Stimulated activated CD8-positive, alpha-beta memory T cell treated with anti-CD3 and anti-CD28 coated beads, Interleukin-12 subunit alpha, Interleukin-12 subunit beta, amount 100 ng/mL, for 4 hours (primary cell): ENCODE measurements at regions not wholly inside any gene's neighbourhood (a gene's known extent, or its start where the extent isn't known, plus 50 kb on each side); places are given as distances from the start of the nearest gene placed in this dataset.
"Not testable (repeated sequence)": the region's sequence is repeated elsewhere in the genome, so short reads cannot be mapped to it uniquely, and the experiment has no call there.

Experiments
- DNase-seq: peaks from one replicate; pipeline ENCODE4 v3.0.0-alpha.2; 2020; ENCODE audit warnings: low read depth

- no peak for DNase-seq
These were observed 316.6 kb upstream of the NCKAP5 start for GRCh38 chr2:133884739-133885381.

DNA sequence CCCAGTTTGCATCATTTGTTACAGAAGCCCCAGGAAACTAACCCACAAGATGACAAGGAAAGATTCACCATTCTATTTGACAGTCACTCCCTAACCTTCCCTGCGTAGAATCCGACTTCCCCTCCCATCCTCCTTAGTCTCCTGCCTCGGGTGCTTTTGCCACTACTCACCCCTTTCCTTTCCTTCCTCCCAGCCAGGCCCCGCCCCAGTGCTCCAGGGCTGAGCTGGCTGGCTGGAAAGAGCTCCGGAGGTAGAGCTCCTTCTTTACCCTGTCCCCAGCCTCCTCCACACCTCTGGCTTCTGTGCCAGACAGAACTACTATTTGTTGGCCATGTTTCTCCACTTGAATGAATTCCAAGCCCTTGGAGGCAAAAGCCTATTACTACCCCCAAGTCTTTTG, 317.6 kb upstream of the NCKAP5 start:
- no peak for DNase-seq

DNA sequence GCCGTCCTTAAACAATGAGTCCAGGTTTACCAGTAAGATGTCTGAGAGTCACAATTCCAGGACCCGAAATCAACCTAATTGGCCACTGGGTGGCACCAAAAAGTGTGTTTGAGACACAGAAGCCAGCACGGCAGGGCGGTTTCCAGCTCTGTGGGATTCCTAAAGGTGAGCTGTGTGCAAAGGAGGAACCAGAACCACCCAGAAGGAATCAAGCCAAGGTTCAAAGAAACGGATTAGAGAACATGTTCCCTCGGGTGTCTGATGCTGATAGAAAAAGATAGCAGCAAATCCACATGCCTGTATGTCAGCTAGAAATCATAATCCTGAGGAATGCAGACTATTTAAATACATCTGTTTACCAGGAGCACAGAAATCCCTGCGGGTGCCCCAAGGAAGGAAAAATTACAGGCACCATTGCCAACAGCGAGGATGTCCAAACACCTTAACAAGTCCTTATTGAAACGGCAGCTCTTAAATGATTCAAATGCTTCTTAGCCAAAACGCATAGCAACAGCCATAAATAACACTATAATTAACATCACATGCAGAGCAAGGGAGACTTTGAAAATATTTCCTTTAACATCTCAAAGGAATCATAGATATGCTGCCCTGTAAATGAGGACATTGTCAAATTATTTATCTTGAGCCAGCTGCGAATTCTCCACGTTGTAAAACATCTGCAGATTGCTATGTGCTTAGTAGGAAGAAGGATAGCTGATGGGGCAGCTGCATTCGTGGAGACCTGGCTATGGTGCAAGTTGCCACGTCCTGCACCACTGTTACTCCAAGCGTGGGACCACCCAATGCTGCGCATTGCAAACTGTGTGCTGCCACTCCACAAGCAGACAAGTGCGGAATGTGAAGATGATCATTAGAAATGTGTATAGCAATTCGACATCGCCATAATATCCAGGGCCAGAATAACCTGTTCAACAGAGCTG, 318.7 kb upstream of the NCKAP5 start:
- no peak for DNase-seq

- DNase-seq, result no peak
These were observed 319.4 kb upstream of the NCKAP5 start for GRCh38 chr2:133887676-133888040.

- no peak for DNase-seq
These were observed 319.8 kb upstream of the NCKAP5 start for GRCh38 chr2:133888107-133888506.

GRCh38 chr2:133888621-133889219, 320.5 kb upstream of the NCKAP5 start:
- DNase-seq, result no peak

- no peak for DNase-seq
These were observed 324.2 kb upstream of the NCKAP5 start for GRCh38 chr2:133892352-133892913.

DNA sequence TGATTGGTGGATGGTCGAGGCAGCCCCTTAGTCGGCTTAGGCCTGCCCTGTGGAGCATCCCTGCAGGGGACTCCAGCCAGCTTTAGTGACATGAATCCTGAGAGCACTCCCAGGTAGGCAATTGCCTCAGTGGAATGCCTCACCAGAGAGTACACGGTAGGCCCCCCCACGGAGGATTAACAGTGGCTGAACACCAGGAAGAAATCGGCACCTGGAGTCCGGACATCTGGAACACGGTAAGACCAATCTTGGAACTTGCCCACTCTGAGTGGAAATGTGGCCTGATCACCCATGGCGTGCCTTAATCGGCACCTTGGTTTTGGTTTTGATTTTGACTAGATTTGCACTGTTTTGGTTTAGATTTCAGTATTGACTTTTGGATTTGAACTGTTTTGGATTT, 326.2 kb upstream of the NCKAP5 start:
- DNase-seq, result no peak

DNA sequence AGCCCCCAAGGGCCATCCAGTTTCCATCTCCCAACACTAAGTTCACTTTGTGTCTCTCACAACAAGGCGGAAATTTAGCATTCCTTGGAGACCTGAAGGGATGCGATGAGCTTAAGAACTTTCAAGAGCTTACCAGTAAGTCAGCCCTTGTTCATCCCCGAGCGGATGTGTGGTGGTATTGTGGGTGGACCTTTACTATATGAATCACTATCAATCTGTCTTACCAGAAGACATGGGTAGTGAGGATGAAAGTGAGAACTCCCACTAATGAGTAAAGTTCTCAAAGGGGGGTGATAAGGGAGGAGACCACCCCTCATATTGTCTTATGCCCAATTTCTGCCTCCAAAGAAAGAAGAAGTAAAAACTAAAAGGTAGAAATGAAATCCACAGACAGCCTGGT, 329.6 kb upstream of the NCKAP5 start:
- DNase-seq, result not testable (repeated sequence)

DNA sequence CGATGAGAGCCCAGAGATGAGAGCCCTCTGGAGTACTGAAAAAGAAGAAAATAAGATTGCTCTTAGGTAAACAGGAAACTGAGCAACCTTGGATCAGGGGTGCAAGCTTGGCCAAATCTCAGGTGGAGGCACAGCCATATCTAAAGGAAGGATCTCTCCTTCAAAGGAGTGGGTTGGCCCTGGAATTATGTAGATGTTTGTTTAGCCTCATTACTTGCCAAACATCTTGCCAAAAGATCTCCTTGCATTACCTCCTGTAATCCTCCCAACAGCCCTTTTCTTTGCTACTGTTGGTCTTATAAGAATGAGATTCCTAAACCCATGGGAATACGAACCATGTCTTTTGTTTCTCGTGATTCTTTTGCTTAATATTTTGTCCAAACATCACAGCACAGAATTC, 332.6 kb upstream of the NCKAP5 start:
- no peak for DNase-seq

DNA sequence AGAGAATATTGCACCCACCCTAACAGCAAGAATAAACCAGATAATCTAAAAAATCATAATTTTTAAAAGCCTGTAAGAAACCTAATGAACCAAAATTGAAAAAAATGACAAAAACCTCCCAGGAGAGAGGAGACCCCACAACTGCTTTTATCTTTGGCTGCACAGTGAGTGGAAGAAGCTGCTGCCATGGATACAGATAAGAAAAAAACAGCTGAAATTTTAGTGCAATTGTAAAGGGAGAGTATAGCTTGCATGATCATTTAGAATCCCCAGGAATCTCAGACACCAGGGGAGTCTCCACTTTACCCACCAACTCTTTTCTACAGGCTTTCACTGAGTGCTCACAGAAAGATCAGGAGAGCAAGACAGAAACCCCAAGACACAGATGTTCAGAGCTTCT, 338.1 kb upstream of the NCKAP5 start:
- no peak for DNase-seq

DNA sequence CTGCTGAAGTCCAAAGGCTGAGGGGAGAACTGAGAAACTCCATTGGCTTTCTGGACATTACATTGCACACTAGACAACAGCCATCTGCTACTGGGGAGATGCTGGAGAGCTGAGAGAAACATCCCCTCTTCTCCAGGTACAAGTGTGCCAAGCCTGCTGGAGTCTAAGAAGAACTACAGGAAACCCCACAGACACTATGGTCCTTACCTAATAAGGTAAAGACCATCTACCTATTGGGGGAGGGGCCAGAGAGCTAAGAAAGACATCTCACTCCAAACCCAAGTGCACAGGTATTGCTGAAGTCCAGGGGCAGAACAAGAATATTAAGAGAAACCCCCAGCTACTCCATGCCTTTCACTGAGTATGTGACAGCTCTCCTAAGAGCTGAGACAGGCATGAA, 338.7 kb upstream of the NCKAP5 start:
- DNase-seq, result no peak

DNA sequence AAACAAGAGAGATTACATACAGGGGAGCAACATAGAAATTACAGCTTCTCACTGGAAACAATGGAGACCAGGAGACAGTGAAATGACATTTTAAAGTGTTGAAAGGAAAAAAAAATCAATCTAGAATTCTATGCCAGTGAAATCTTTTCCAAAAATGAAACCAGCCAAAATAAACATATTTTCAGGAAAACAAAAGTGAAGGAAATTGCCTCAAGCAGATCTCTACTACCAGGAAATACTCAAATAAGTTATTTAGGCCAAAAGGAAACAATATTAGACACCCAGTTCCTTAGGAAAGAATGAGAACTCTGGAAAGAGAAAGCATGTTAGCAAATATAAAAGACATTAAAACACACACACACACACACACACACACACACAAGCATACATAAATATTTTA, 339.9 kb upstream of the NCKAP5 start:
- no peak for DNase-seq

DNA sequence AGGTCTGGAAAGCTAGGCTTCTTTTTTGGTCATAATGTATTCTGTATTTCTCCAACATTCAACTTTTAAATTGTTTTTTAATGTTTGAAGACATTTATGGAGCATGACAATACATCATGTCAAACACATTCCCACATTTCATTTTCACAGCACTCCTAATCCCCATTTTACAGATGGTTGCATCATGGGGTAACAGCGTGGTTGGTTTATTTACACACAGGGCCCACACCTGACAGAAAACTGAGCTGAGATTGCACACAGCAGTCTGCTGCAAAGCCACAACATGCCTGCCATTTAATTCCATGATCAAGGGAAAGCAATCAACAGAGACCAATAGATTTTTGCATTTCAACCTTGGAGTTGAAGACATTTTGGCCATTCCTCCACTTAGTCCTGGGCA, 335.7 kb upstream of the MGAT5 start:
- DNase-seq, result no peak

DNA sequence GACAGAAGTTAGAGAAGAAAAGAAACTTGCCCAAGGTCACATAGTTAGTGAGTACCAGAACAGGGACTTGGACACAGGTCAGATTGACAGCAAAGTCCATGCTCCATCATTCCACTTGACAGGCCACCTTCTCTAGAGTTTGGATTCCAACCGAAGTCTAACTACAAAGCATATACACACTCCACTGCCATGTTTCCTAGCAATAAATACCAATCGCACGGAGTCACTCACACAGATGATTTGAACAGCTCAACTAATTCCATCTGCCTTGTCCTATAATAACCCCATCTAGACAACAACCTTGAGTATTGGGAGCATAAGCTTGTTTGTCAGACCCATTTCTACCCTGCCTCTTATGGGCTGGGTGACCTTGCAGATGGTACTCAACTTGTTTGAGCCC, 334.6 kb upstream of the MGAT5 start:
- no peak for DNase-seq

GRCh38 chr2:133927894-133928293, 326.0 kb upstream of the MGAT5 start:
- no peak for DNase-seq

DNA sequence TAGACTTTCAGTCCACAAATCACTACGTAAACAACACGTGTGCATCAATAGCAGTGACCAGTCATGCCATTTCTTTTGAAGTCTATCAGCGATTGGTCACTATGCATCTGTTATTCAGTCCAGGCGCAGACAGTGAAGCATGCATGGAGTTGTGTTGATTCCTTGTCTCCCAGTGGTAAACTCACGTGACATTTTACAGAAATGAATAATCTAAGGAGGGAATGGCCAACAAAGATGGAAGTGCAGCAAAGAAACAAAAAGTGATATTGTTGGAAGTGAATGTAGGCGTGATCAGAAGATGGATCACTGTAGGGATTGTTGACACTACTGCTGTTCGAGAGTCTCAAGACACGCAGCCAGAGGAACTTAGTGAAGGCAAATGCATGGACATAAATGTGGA, 317.8 kb upstream of the MGAT5 start:
- no peak for DNase-seq

DNA sequence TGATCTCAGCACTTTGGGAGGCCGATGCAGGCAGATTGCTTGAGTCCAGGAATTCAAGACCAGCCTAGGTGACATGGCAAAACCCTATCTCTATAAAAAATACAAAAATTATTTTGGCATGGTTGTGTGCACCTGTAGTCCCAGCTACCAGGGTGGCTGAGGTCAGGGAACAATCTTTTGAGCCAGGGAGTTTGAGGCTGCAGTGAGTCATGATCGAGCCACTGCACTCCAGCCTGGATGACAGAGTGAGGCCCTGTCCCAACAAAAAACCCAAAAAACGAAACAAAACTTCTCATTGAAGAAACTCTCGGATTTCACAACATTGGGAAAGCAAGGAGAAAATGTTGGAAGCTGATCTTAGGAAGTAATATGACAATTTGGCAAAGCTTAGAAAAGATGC, 317.3 kb upstream of the MGAT5 start:
- DNase-seq, result no peak

- no peak for DNase-seq
These were observed 316.2 kb upstream of the MGAT5 start for GRCh38 chr2:133937669-133938068.

GRCh38 chr2:133940134-133940533, 313.7 kb upstream of the MGAT5 start:
- no peak for DNase-seq

GRCh38 chr2:133941666-133942065, 312.2 kb upstream of the MGAT5 start:
- no peak for DNase-seq

- no peak for DNase-seq
These were observed 311.5 kb upstream of the MGAT5 start for GRCh38 chr2:133942398-133942797.

DNA sequence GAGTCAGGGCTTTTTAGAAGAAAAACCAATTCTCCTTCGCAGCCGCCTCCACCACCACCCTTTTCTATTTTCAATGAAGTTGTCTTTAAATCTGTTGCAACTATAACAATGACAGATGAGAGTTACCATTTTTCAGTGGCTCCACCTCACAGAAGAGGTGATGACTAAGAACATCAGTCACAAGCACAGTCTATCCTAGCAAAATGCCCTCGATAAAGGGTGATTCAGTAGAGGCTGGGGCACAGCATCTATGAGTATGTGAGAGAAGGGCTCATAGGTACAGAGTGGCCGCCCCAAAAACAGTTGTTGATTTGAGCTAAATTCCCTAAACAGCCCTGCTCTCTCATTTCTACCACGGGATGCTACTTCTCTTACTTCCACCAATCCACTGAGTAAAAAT, 310.8 kb upstream of the MGAT5 start:
- no peak for DNase-seq
